ENCODE measurements at regions not wholly inside any gene's neighbourhood (a gene's known extent, or its start where the extent isn't known, plus 50 kb on each side); places are given as distances from the start of the nearest gene placed in this dataset.

DNA sequence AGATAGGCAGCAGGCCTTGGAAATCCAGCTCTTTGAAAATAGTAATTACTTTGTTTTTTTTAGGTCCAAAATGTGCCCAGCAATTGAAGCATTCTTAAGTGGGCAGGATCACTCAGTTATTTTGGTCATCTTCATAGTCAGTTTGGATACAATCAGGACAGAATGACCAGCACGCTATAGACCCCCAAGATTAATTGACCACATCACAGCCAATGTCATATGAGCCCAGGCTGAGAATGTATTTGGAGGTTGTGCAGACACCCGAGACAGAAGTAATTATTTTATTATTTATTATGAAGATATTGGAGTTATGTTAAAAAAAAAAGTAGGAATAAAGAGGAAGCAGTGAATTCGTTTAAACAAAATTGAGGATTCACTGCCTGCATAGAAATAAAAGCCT, 93.3 kb upstream of the PFKP start:
- TF ChIP-seq, protein P1, sequence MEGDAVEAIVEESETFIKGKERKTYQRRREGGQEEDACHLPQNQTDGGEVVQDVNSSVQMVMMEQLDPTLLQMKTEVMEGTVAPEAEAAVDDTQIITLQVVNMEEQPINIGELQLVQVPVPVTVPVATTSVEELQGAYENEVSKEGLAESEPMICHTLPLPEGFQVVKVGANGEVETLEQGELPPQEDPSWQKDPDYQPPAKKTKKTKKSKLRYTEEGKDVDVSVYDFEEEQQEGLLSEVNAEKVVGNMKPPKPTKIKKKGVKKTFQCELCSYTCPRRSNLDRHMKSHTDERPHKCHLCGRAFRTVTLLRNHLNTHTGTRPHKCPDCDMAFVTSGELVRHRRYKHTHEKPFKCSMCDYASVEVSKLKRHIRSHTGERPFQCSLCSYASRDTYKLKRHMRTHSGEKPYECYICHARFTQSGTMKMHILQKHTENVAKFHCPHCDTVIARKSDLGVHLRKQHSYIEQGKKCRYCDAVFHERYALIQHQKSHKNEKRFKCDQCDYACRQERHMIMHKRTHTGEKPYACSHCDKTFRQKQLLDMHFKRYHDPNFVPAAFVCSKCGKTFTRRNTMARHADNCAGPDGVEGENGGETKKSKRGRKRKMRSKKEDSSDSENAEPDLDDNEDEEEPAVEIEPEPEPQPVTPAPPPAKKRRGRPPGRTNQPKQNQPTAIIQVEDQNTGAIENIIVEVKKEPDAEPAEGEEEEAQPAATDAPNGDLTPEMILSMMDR (conservative IDR thresholded peaks at IDR 0.05; ENCODE audit: low read depth, low read length): no peak
- TF ChIP-seq EZH2 (IDR thresholded peaks at IDR 0.05; ENCODE audit: low read length, unreplicated experiment) (no peak), EZH2phosphoT487 (IDR thresholded peaks at IDR 0.05; ENCODE audit: borderline replicate concordance, low read length) (no peak)

All from PC-3 (cell line).